Transverse colon (tissue), 4 donors: ENCODE measurements at regions not wholly inside any gene's neighbourhood (a gene's known extent, or its start where the extent isn't known, plus 50 kb on each side); places are given as distances from the start of the nearest gene placed in this dataset.

Experiments used
- CTCF ChIP-seq, 5 experiments: fragments of 200-600 bp in 3 of 5; fragments of 450-650 bp in 2 of 5; sonication (generic) in 3 of 5; IDR thresholded peaks; 1 replicate in 2 of 5; 2 replicates in 3 of 5; pipeline ENCODE4 v1.5.1; 2016 to 2017; ENCODE audit warnings: antibody characterized with exemption in 5 of 5, inconsistent platforms in 3 of 5, mild to moderate bottlenecking in 2 of 5, moderate library complexity in 1 of 5
- EP300 ChIP-seq: sonication (generic); formaldehyde crosslinking; IDR thresholded peaks from one replicate; pipeline ENCODE4 v1.6.1; 2017; ENCODE audit warnings: antibody characterized with exemption, low read depth
- POLR2A ChIP-seq: fragments of 450-650 bp; IDR thresholded peaks from one replicate; pipeline ENCODE4 v1.6.1; 2016; ENCODE audit warnings: antibody characterized with exemption, mild to moderate bottlenecking, moderate library complexity
- POLR2AphosphoS5 ChIP-seq, 3 donors: sonication (generic); formaldehyde crosslinking; IDR thresholded peaks; one replicate each; pipeline ENCODE4 v1.6.1; 2016; ENCODE audit warnings: antibody characterized with exemption in 3 of 3

GRCh38 chr5:123882965-123883345 lies 371.0 kb downstream of the CSNK1G3 start:
- TF ChIP-seq POLR2AphosphoS5 (IDR thresholded peaks at IDR 0.05) = no peak
- TF ChIP-seq POLR2A = no peak
- no peak for TF ChIP-seq CTCF (IDR thresholded peaks at IDR 0.05)
- TF ChIP-seq EP300 = no peak
